OCI-LY1 (cell line): ENCODE measurements at regions not wholly inside any gene's neighbourhood (a gene's known extent, or its start where the extent isn't known, plus 50 kb on each side); places are given as distances from the start of the nearest gene placed in this dataset.

Experiments
- H2AFZ ChIP-seq: fragments of 200-600 bp; sonication (generic), shearing (Covaris generic); 2 replicates; pipeline ENCODE4 v1.6.0; 2014; ENCODE audit warnings: antibody characterized with exemption, mild to moderate bottlenecking, low read length
- H3F3A ChIP-seq: fragments of 200-600 bp; sonication (generic), shearing (Covaris generic); 2 replicates; pipeline ENCODE4 v1.6.0; 2014; ENCODE audit warnings: mild to moderate bottlenecking, antibody characterized with exemption, low read length, moderate library complexity; ENCODE audit not compliant: insufficient read depth
- H3K27ac ChIP-seq: fragments of 200-600 bp; sonication (generic); 2 replicates; pipeline ENCODE4 v1.5.1; 2014; ENCODE audit warnings: low read length, mixed run types, mild to moderate bottlenecking, low read depth; ENCODE audit not compliant: poor library complexity, severe bottlenecking
- H3K27me3 ChIP-seq: fragments of 200-600 bp; sonication (generic); 2 replicates; pipeline ENCODE4 v1.6.0; 2014; ENCODE audit warnings: antibody characterized with exemption, mild to moderate bottlenecking, low read length, moderate library complexity; ENCODE audit not compliant: insufficient read depth
- H3K36me3 ChIP-seq: fragments of 200-600 bp; sonication (generic); 2 replicates; pipeline ENCODE4 v1.6.1; 2014; ENCODE audit warnings: mild to moderate bottlenecking, antibody characterized with exemption, low read length, moderate library complexity, mixed read lengths; ENCODE audit not compliant: insufficient read depth
- H3K4me1 ChIP-seq: fragments of 200-600 bp; sonication (generic); 2 replicates; pipeline ENCODE4 v1.5.1; 2014; ENCODE audit warnings: mild to moderate bottlenecking, low read length, moderate library complexity; ENCODE audit not compliant: insufficient read depth, severe bottlenecking
- H3K4me2 ChIP-seq: fragments of 200-600 bp; sonication (generic), shearing (Covaris generic); 2 replicates; pipeline ENCODE4 v1.6.1; 2014; ENCODE audit warnings: low read length
- H3K4me3 ChIP-seq: fragments of 200-600 bp; sonication (generic); 2 replicates; pipeline ENCODE4 v1.5.1; 2014; ENCODE audit warnings: low read length, low read depth, mild to moderate bottlenecking, mixed read lengths; ENCODE audit not compliant: poor library complexity, severe bottlenecking
- H3K79me2 ChIP-seq: fragments of 200-600 bp; shearing (Covaris generic); 2 replicates; pipeline ENCODE4 v1.6.1; 2016; ENCODE audit warnings: mixed run types, low read length, mixed read lengths; ENCODE audit not compliant: insufficient read depth
- H3K9ac ChIP-seq: fragments of 200-600 bp; sonication (generic), shearing (Covaris generic); 2 replicates; pipeline ENCODE4 v1.6.1; 2014; ENCODE audit warnings: mild to moderate bottlenecking, low read length, mixed read lengths
- H3K9me2 ChIP-seq: fragments of 200-600 bp; sonication (generic), shearing (Covaris generic); 2 replicates; pipeline ENCODE4 v1.6.1; 2014; ENCODE audit warnings: low read depth, mild to moderate bottlenecking, low read length, mixed read lengths
- H3K9me3 ChIP-seq: fragments of 200-600 bp; shearing (Covaris generic); 2 replicates; pipeline ENCODE4 v1.6.1; 2014; ENCODE audit warnings: low read length, mixed read lengths
- H4K20me1 ChIP-seq: fragments of 200-600 bp; sonication (generic), shearing (Covaris generic); 2 replicates; pipeline ENCODE4 v1.6.0; 2016; ENCODE audit warnings: mild to moderate bottlenecking, low read length; ENCODE audit not compliant: insufficient read depth
- CTCF ChIP-seq: fragments of 200-600 bp; sonication (generic), shearing (Covaris generic); IDR thresholded peaks from 2 replicates; pipeline ENCODE4 v1.5.1; 2017; ENCODE audit warnings: mild to moderate bottlenecking, antibody characterized with exemption, low read length, moderate library complexity, mixed read lengths
- EZH2 ChIP-seq: fragments of 200-600 bp; sonication (generic), shearing (Covaris generic); IDR thresholded peaks from 2 replicates; pipeline ENCODE4 v1.8.0; 2017; ENCODE audit warnings: borderline replicate concordance, mixed run types, mild to moderate bottlenecking, antibody characterized with exemption, low read length, moderate library complexity, mixed read lengths

- no peaks in the 10 kb centered on the region for H3K4me1 ChIP-seq
- no peaks in the 10 kb centered on the region for H3K79me2 ChIP-seq
- TF ChIP-seq CTCF (no peak), EZH2 (no peak)
- H3K4me3 ChIP-seq: no peak overlapping the region
- no peaks in the 10 kb centered on the region for H3F3A ChIP-seq
- H3K9me3 ChIP-seq: no peaks in the 10 kb centered on the region
- H3K4me2 ChIP-seq: no peak overlapping the region
- H3K9ac ChIP-seq: no peak overlapping the region
- H3K27me3 ChIP-seq: no peaks in the 10 kb centered on the region
- no peaks in the 10 kb centered on the region for H3K9me2 ChIP-seq
- H2AFZ ChIP-seq: no peak overlapping the region
- no peak overlapping the region for H3K27ac ChIP-seq
- H4K20me1 ChIP-seq: no peaks in the 10 kb centered on the region
- H3K36me3 ChIP-seq: no peaks in the 10 kb centered on the region
Measured at GRCh38 chr12:33187409-33187808, 252.2 kb downstream of the SYT10 start.

- no peak overlapping the region for H3K27ac ChIP-seq
- no peaks in the 10 kb centered on the region for H3K9me2 ChIP-seq
- H3K4me1 ChIP-seq: no peaks in the 10 kb centered on the region
- H3K9me3 ChIP-seq: no peaks in the 10 kb centered on the region
- no peak overlapping the region for H3K4me2 ChIP-seq
- no peaks in the 10 kb centered on the region for H4K20me1 ChIP-seq
- H3K4me3 ChIP-seq: no peak overlapping the region
- no peak overlapping the region for H3K9ac ChIP-seq
- no peaks in the 10 kb centered on the region for H3K36me3 ChIP-seq
- no peak overlapping the region for H2AFZ ChIP-seq
- H3K79me2 ChIP-seq: no peaks in the 10 kb centered on the region
- no peaks in the 10 kb centered on the region for H3F3A ChIP-seq
- H3K27me3 ChIP-seq: no peaks in the 10 kb centered on the region
- no peak for TF ChIP-seq CTCF
- no peak for TF ChIP-seq EZH2
Measured at GRCh38 chr12:33184161-33184560, 255.5 kb downstream of the SYT10 start.

- Histone ChIP-seq H3K9me3 (no peaks in the 10 kb centered on the region), H3K36me3 (no peaks in the 10 kb centered on the region), H4K20me1 (no peaks in the 10 kb centered on the region), H3K27me3 (no peaks in the 10 kb centered on the region), H3K27ac (no peak overlapping the region), H3K4me2 (no peak overlapping the region), H3K79me2 (no peaks in the 10 kb centered on the region), H3K9ac (no peak overlapping the region), H3K4me3 (no peak overlapping the region), H2AFZ (no peak overlapping the region), H3K4me1 (no peaks in the 10 kb centered on the region), H3F3A (no peaks in the 10 kb centered on the region), H3K9me2 (no peaks in the 10 kb centered on the region)
- TF ChIP-seq CTCF: no peak
- TF ChIP-seq EZH2: no peak
Measured at GRCh38 chr12:33182485-33182884, 257.1 kb downstream of the SYT10 start.
